22Rv1 (cell line): ENCODE measurements at regions not wholly inside any gene's neighbourhood (a gene's known extent, or its start where the extent isn't known, plus 50 kb on each side); places are given as distances from the start of the nearest gene placed in this dataset.

ENCODE experiments used
- ZFX ChIP-seq: fragments of 450-650 bp; IDR thresholded peaks from 2 replicates; pipeline ENCODE4 v1.6.1; 2017; ENCODE audit warnings: antibody characterized with exemption, borderline replicate concordance
- TF ChIP-seq, protein P1 (sequence below): fragments of 450-650 bp; IDR thresholded peaks from 2 replicates; pipeline ENCODE4 v1.5.1; 2017; ENCODE audit warnings: mild to moderate bottlenecking

DNA sequence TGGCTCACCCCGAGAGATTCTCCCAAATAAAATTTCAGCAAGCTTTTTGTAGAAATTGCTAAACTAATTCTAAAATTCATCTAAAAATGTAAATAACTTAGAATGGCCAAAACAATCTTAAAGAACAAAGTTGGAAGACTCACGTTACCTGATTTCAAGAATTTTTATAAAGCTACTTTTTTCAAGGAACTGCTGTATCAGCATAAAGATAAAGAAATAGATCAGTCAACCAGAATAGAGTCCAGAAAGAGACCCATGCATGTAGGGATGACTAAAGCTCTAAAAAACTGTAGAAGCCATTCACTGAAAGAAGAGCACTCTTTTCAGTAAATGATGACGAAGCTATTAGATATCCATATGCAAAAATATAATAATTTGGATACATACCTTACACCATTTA, 652.1 kb downstream of the TBC1D32 start:
- TF ChIP-seq, protein P1, sequence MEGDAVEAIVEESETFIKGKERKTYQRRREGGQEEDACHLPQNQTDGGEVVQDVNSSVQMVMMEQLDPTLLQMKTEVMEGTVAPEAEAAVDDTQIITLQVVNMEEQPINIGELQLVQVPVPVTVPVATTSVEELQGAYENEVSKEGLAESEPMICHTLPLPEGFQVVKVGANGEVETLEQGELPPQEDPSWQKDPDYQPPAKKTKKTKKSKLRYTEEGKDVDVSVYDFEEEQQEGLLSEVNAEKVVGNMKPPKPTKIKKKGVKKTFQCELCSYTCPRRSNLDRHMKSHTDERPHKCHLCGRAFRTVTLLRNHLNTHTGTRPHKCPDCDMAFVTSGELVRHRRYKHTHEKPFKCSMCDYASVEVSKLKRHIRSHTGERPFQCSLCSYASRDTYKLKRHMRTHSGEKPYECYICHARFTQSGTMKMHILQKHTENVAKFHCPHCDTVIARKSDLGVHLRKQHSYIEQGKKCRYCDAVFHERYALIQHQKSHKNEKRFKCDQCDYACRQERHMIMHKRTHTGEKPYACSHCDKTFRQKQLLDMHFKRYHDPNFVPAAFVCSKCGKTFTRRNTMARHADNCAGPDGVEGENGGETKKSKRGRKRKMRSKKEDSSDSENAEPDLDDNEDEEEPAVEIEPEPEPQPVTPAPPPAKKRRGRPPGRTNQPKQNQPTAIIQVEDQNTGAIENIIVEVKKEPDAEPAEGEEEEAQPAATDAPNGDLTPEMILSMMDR = no peak
- no peak for TF ChIP-seq ZFX
